B cell (primary cell): ENCODE measurements at regions not wholly inside any gene's neighbourhood (a gene's known extent, or its start where the extent isn't known, plus 50 kb on each side); places are given as distances from the start of the nearest gene placed in this dataset.

Source experiments
- ATAC-seq: fragments of 200-7000 bp; cut with Tn5 transposase; one replicate; pipeline ENCODE4 v1.10.0; 2021; ENCODE audit warnings: low read depth, mild to moderate bottlenecking, moderate number of reproducible peaks, moderate library complexity
- CTCF ChIA-PET: fragments of 350-600 bp; sonication (Branson Sonifier 250); formaldehyde crosslinking; loops from one replicate; lab custom pipeline; 2021; ENCODE audit warnings: antibody characterized with exemption, inconsistent platforms; lab: Charles Lee
- POLR2A ChIA-PET: fragments of 350-600 bp; sonication (Branson Sonifier 250); formaldehyde crosslinking; loops from one replicate; lab custom pipeline; 2021; ENCODE audit warnings: antibody characterized with exemption; lab: Charles Lee
- DNase-seq: peaks from one replicate; pipeline ENCODE4 v3.0.0; 2013
- H2AFZ ChIP-seq: 2 replicates; pipeline ENCODE4 v1.6.1; 2012; ENCODE audit warnings: mild to moderate bottlenecking, low read depth, low read length; ENCODE audit not compliant: insufficient read depth, poor library complexity, severe bottlenecking
- H3K27ac ChIP-seq, 2 donors: 1 replicate in 1 of 2; 2 replicates in 1 of 2; pipeline ENCODE4 v1.5.1; 2012 to 2013; ENCODE audit warnings: low read length in 2 of 2, mild to moderate bottlenecking in 2 of 2, moderate library complexity in 1 of 2
- H3K27me3 ChIP-seq, 4 experiments: fragments of 200-600 bp in 1 of 4; sonication (generic) in 1 of 4; replicated peaks in 1 of 4; 1 replicate in 2 of 4; 2 replicates in 2 of 4; pipeline versions ENCODE4 v1.6.1 to v1.7.0; 2013 to 2016; ENCODE audit warnings: low read length in 3 of 4, mild to moderate bottlenecking in 2 of 4, mixed read lengths in 1 of 4, moderate library complexity in 1 of 4; ENCODE audit not compliant: insufficient read depth in 4 of 4, control insufficient read depth in 3 of 4; ENCODE audit errors: control extremely low read depth in 1 of 4
- H3K36me3 ChIP-seq, 2 experiments: replicated peaks in 1 of 2; 1 replicate in 1 of 2; 2 replicates in 1 of 2; pipeline versions ENCODE4 v1.6.1 to v1.7.1; 2013; ENCODE audit warnings: low read length in 1 of 2; ENCODE audit not compliant: insufficient read depth in 2 of 2, control insufficient read depth in 1 of 2; ENCODE audit errors: control extremely low read depth in 1 of 2, extremely low read depth in 1 of 2
- H3K4me1 ChIP-seq, 2 donors: fragments of 200-600 bp in 1 of 2; sonication (generic) in 1 of 2; 1 replicate in 1 of 2; 2 replicates in 1 of 2; pipeline versions ENCODE4 v1.5.1 to v1.6.1; 2013 to 2017; ENCODE audit warnings: low read length in 2 of 2; ENCODE audit not compliant: control insufficient read depth in 2 of 2, insufficient read depth in 2 of 2
- H3K4me2 ChIP-seq: replicated peaks from 2 replicates; pipeline ENCODE3; 2012; ENCODE audit warnings: mild to moderate bottlenecking, low read depth, low read length; ENCODE audit not compliant: poor library complexity, severe bottlenecking
- H3K4me3 ChIP-seq, 5 experiments: fragments of 200-600 bp in 1 of 5; sonication (generic) in 1 of 5; 1 replicate in 3 of 5; 2 replicates in 2 of 5; pipeline versions ENCODE4 v1.5.1 to v1.7.0; 2011 to 2016; ENCODE audit warnings: low read length in 4 of 5, mild to moderate bottlenecking in 4 of 5, low read depth in 2 of 5, control low read depth in 1 of 5, moderate library complexity in 1 of 5; ENCODE audit not compliant: insufficient read depth in 1 of 5; ENCODE audit errors: control extremely low read depth in 1 of 5, extremely low read depth in 1 of 5
- H3K79me2 ChIP-seq: fragments of 200-600 bp; sonication (generic); one replicate; pipeline ENCODE4 v1.6.0; 2016; ENCODE audit warnings: low read length; ENCODE audit not compliant: control insufficient read depth, insufficient read depth
- H3K9ac ChIP-seq: fragments of 200-600 bp; sonication (generic); 2 replicates; pipeline ENCODE4 v1.6.1; 2017; ENCODE audit warnings: mild to moderate bottlenecking, low read length, moderate library complexity
- H3K9me3 ChIP-seq, 3 donors: one replicate each; pipeline versions ENCODE4 v1.6.1 to v1.7.1; 2013; ENCODE audit warnings: low read length in 2 of 3; ENCODE audit not compliant: control insufficient read depth in 2 of 3, insufficient read depth in 1 of 3; ENCODE audit errors: control extremely low read depth in 1 of 3
- H4K20me1 ChIP-seq: 2 replicates; pipeline ENCODE4 v1.6.0; 2012; ENCODE audit warnings: mild to moderate bottlenecking, low read length; ENCODE audit not compliant: insufficient read depth, control insufficient read depth, poor library complexity, severe bottlenecking
- H3K27ac Mint-ChIP-seq: one replicate; pipeline ENCODE4 v1.8.0; 2021; ENCODE audit warnings: mixed read lengths
- H3K27me3 Mint-ChIP-seq: one replicate; pipeline ENCODE4 v1.8.0; 2021; ENCODE audit warnings: mixed read lengths
- H3K4me1 Mint-ChIP-seq: one replicate; pipeline ENCODE4 v1.8.0; 2021; ENCODE audit warnings: mixed read lengths
- H3K4me3 Mint-ChIP-seq: one replicate; pipeline ENCODE4 v1.8.0; 2021; ENCODE audit warnings: mixed read lengths
- H3K9me3 Mint-ChIP-seq: one replicate; pipeline ENCODE4 v1.8.0; 2022; ENCODE audit warnings: mixed read lengths; ENCODE audit not compliant: insufficient read depth
- EZH2 ChIP-seq: IDR thresholded peaks from 2 replicates; pipeline ENCODE4 v1.6.1; 2012; ENCODE audit warnings: borderline replicate concordance, low read depth, mild to moderate bottlenecking, moderate library complexity, low read length; ENCODE audit not compliant: insufficient read depth, poor library complexity, severe bottlenecking
- WGBS: methylation state at CpG from one replicate; pipeline ENCODE4 v1.1.5; 2013; ENCODE audit warnings: missing lambda C conversion rate; ENCODE audit not compliant: insufficient coverage; 5-methylcytosine and 5-hydroxymethylcytosine counted together
- intact Hi-C: fragments of 100-400 bp; cut with micrococcal nuclease; formaldehyde crosslinking; loops from one replicate; pipeline ENCODE4 v1.10.0; 2022
- TF ChIP-seq, protein P1 (sequence below): fragments of 200-600 bp; IDR thresholded peaks from one replicate; pipeline ENCODE4 v1.8.0; 2022; ENCODE audit warnings: antibody characterized with exemption, mild to moderate bottlenecking

- no CpG with 5 or more reads among the region's 1 CpG for WGBS
- no peak overlapping the region for H3K4me2 ChIP-seq
- H3K9ac ChIP-seq = no peak overlapping the region
- ATAC-seq = no peak
- Mint-ChIP-seq H3K4me1 (no peaks in the 10 kb centered on the region), H3K27me3 (no peaks in the 10 kb centered on the region), H3K27ac (no peak overlapping the region), H3K4me3 (no peak overlapping the region), H3K9me3 (no peaks in the 10 kb centered on the region)
- CTCF ChIA-PET = no interaction called here
- DNase-seq = no peak
- H3K4me3 ChIP-seq = no peak overlapping the region
- H3K79me2 ChIP-seq = no peaks in the 10 kb centered on the region
- H3K9me3 ChIP-seq = no peaks in the 10 kb centered on the region
- no peak overlapping the region for H2AFZ ChIP-seq
- H4K20me1 ChIP-seq = no peaks in the 10 kb centered on the region
- intact Hi-C loops = no loop called here
- no peak overlapping the region for H3K27ac ChIP-seq
- POLR2A ChIA-PET = no interaction called here
- H3K4me1 ChIP-seq = no peaks in the 10 kb centered on the region
- no peaks in the 10 kb centered on the region for H3K36me3 ChIP-seq
- H3K27me3 ChIP-seq = no peaks in the 10 kb centered on the region
- TF ChIP-seq, protein P1, sequence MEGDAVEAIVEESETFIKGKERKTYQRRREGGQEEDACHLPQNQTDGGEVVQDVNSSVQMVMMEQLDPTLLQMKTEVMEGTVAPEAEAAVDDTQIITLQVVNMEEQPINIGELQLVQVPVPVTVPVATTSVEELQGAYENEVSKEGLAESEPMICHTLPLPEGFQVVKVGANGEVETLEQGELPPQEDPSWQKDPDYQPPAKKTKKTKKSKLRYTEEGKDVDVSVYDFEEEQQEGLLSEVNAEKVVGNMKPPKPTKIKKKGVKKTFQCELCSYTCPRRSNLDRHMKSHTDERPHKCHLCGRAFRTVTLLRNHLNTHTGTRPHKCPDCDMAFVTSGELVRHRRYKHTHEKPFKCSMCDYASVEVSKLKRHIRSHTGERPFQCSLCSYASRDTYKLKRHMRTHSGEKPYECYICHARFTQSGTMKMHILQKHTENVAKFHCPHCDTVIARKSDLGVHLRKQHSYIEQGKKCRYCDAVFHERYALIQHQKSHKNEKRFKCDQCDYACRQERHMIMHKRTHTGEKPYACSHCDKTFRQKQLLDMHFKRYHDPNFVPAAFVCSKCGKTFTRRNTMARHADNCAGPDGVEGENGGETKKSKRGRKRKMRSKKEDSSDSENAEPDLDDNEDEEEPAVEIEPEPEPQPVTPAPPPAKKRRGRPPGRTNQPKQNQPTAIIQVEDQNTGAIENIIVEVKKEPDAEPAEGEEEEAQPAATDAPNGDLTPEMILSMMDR = no peak
- no peak for TF ChIP-seq EZH2
These were observed 665.6 kb upstream of the UBE2E2 start for GRCh38 chr3:22537560-22537959.

DNA sequence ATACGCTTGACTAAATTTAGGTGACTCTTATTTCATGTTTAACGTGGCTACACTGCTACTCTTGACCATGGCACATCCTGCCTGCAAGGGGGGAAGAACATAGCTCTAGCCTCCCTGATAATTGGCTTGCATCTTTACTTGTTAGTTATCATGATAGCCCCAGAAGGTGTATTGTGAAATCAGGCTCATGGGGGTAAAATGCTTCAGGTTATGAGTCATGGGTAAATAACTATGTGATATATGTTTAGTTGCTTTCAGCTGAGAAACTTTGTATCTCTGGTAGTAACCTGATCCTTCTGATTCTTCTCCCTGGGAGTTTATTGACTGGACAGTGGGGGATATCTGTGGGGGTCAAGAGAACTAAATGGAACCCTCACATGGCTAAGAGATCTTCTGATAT, 660.8 kb upstream of the UBE2E2 start:
- DNase-seq = no peak
- H3K9me3 Mint-ChIP-seq = no peaks in the 10 kb centered on the region
- Histone ChIP-seq H2AFZ (no peak overlapping the region), H3K27me3 (no peaks in the 10 kb centered on the region), H3K79me2 (no peaks in the 10 kb centered on the region), H4K20me1 (no peaks in the 10 kb centered on the region), H3K27ac (no peak overlapping the region), H3K36me3 (no peaks in the 10 kb centered on the region), H3K4me1 (no peaks in the 10 kb centered on the region), H3K4me2 (no peak overlapping the region), H3K4me3 (no peak overlapping the region), H3K9me3 (peaks cover 0 to 2% (median 0%) of the 10 kb centered on the region in 3 donors), H3K9ac (no peak overlapping the region)
- TF ChIP-seq, protein P1 = no peak
- no peak for TF ChIP-seq EZH2
- POLR2A ChIA-PET = no interaction called here
- no peak for ATAC-seq
- no CpG with 5 or more reads among the region's 2 CpGs for WGBS
- H3K4me1 Mint-ChIP-seq = no peaks in the 10 kb centered on the region
- H3K27me3 Mint-ChIP-seq = no peaks in the 10 kb centered on the region
- intact Hi-C loops = no loop called here
- CTCF ChIA-PET = no interaction called here
- no peak overlapping the region for H3K4me3 Mint-ChIP-seq
- H3K27ac Mint-ChIP-seq = no peak overlapping the region
